HEK293 (cell line): ENCODE measurements at regions not wholly inside any gene's neighbourhood (a gene's known extent, or its start where the extent isn't known, plus 50 kb on each side); places are given as distances from the start of the nearest gene placed in this dataset.

Experiments used
- CTCF ChIA-PET: fragments of 350-600 bp; formaldehyde crosslinking; extraction: SDS; loops from one replicate; lab custom pipeline; 2021; ENCODE audit warnings: antibody characterized with exemption; lab: Yijun Ruan, JAX
- POLR2A ChIA-PET: fragments of 300-600 bp; formaldehyde crosslinking; extraction: SDS; loops from one replicate; lab custom pipeline; 2020; ENCODE audit warnings: antibody characterized with exemption, inconsistent platforms; lab: Yijun Ruan, JAX
- H3K27ac ChIP-seq: fragments of 200-500 bp; sonication (Bioruptor generic); 2 replicates; pipeline ENCODE4 v1.5.1; 2014; ENCODE audit warnings: low read depth, low read length, control low read depth, inconsistent platforms; ENCODE audit errors: extremely low read depth
- H3K36me3 ChIP-seq, 2 experiments: fragments of 200-500 bp in 1 of 2; sonication (Bioruptor generic) in 1 of 2; 1 replicate in 1 of 2; 2 replicates in 1 of 2; pipeline ENCODE4 v1.5.1; 2014 to 2017; ENCODE audit warnings: inconsistent platforms in 2 of 2, low read length in 2 of 2; ENCODE audit not compliant: control insufficient read depth in 2 of 2, insufficient read depth in 1 of 2
- H3K4me1 ChIP-seq: fragments of 200-500 bp; sonication (Bioruptor generic); 2 replicates; pipeline ENCODE4 v1.5.1; 2014; ENCODE audit warnings: mild to moderate bottlenecking, low read length, inconsistent platforms; ENCODE audit not compliant: control insufficient read depth, insufficient read depth
- H3K4me3 ChIP-seq: 2 replicates; pipeline ENCODE4 v1.5.1; 2011; ENCODE audit warnings: low read depth, mild to moderate bottlenecking, control low read depth, low read length, moderate library complexity
- H3K9me3 ChIP-seq: fragments of 200-500 bp; sonication (Bioruptor generic); 2 replicates; pipeline ENCODE4 v1.5.1; 2014; ENCODE audit warnings: low read depth, low read length, inconsistent platforms; ENCODE audit not compliant: control insufficient read depth, insufficient read depth
- ATF2 ChIP-seq: fragments of 450-650 bp; formaldehyde crosslinking; IDR thresholded peaks from 2 replicates; pipeline ENCODE4 v1.5.1; 2016; ENCODE audit warnings: missing biosample characterization, missing genetic modification characterization, low read depth
- HOXD13 ChIP-seq: sonication (generic); formaldehyde crosslinking; IDR thresholded peaks from 2 replicates; pipeline ENCODE4 v1.8.0; 2022; ENCODE audit warnings: missing genetic modification reagents, borderline replicate concordance
- KLF17 ChIP-seq: fragments of 450-650 bp; formaldehyde crosslinking; IDR thresholded peaks from 2 replicates; pipeline ENCODE4 v1.5.1; 2016; ENCODE audit warnings: missing biosample characterization, missing genetic modification characterization
- OVOL3 ChIP-seq: fragments of 450-650 bp; formaldehyde crosslinking; IDR thresholded peaks from 2 replicates; pipeline ENCODE4 v1.5.1; 2016; ENCODE audit warnings: missing biosample characterization, missing genetic modification characterization
- PATZ1 ChIP-seq: fragments of 450-650 bp; formaldehyde crosslinking; IDR thresholded peaks from 2 replicates; pipeline ENCODE4 v1.5.1; 2016; ENCODE audit warnings: missing biosample characterization, missing genetic modification characterization
- PRDM1 ChIP-seq: fragments of 450-650 bp; formaldehyde crosslinking; IDR thresholded peaks from 2 replicates; pipeline ENCODE4; 2016; ENCODE audit warnings: missing biosample characterization, missing genetic modification characterization
- PRDM4 ChIP-seq: fragments of 450-650 bp; formaldehyde crosslinking; IDR thresholded peaks from 2 replicates; pipeline ENCODE4 v1.5.1; 2017; ENCODE audit warnings: missing biosample characterization, missing genetic modification characterization
- SCRT1 ChIP-seq: fragments of 450-650 bp; formaldehyde crosslinking; IDR thresholded peaks from 2 replicates; pipeline ENCODE4 v1.5.1; 2016; ENCODE audit warnings: missing biosample characterization, missing genetic modification characterization, borderline replicate concordance
- SETDB1 ChIP-seq: IDR thresholded peaks from one replicate; pipeline ENCODE4 v1.6.1; 2017; ENCODE audit warnings: mild to moderate bottlenecking, low read length, moderate library complexity, mixed read lengths; ENCODE audit not compliant: insufficient read length
- YY1 ChIP-seq: fragments of 450-650 bp; formaldehyde crosslinking; IDR thresholded peaks from 2 replicates; pipeline ENCODE4 v1.5.1; 2018; ENCODE audit warnings: missing biosample characterization, missing genetic modification characterization
- ZBTB17 ChIP-seq: fragments of 450-650 bp; formaldehyde crosslinking; IDR thresholded peaks from 2 replicates; pipeline ENCODE4 v1.5.1; 2016; ENCODE audit warnings: missing biosample characterization, missing genetic modification characterization
- ZBTB6 ChIP-seq: fragments of 450-650 bp; formaldehyde crosslinking; IDR thresholded peaks from 2 replicates; pipeline ENCODE4 v1.5.1; 2017; ENCODE audit warnings: missing biosample characterization, missing genetic modification characterization
- ZBTB8A ChIP-seq: fragments of 450-650 bp; formaldehyde crosslinking; IDR thresholded peaks from 2 replicates; pipeline ENCODE4 v1.5.1; 2016; ENCODE audit warnings: missing biosample characterization, missing genetic modification characterization
- ZNF274 ChIP-seq, 2 experiments: fragments of 200-500 bp in 1 of 2; fragments of 450-650 bp in 1 of 2; sonication (Bioruptor generic) in 1 of 2; formaldehyde crosslinking in 1 of 2; IDR thresholded peaks; 2 replicates each; pipeline versions ENCODE4 v1.5.1 to v1.6.1; 2014 to 2016; ENCODE audit warnings: borderline replicate concordance in 1 of 2, inconsistent platforms in 1 of 2, low read length in 1 of 2, missing biosample characterization in 1 of 2, missing genetic modification characterization in 1 of 2
- ZNF416 ChIP-seq: fragments of 450-650 bp; formaldehyde crosslinking; IDR thresholded peaks from 2 replicates; pipeline ENCODE4 v1.5.1; 2016; ENCODE audit warnings: missing biosample characterization, missing genetic modification characterization
- ZNF423 ChIP-seq: fragments of 450-650 bp; formaldehyde crosslinking; IDR thresholded peaks from 2 replicates; pipeline ENCODE4 v1.5.1; 2016; ENCODE audit warnings: missing biosample characterization, missing genetic modification characterization
- ZNF518A ChIP-seq: fragments of 450-650 bp; formaldehyde crosslinking; conservative IDR thresholded peaks from 2 replicates; pipeline ENCODE4 v1.5.1; 2016; ENCODE audit warnings: low read depth, missing biosample characterization, missing genetic modification characterization
- ZNF544 ChIP-seq: fragments of 450-650 bp; formaldehyde crosslinking; IDR thresholded peaks from 2 replicates; pipeline ENCODE4 v1.5.0; 2017; ENCODE audit warnings: missing biosample characterization, missing genetic modification characterization
- ZNF654 ChIP-seq: fragments of 450-650 bp; formaldehyde crosslinking; IDR thresholded peaks from 2 replicates; pipeline ENCODE4 v1.5.1; 2016; ENCODE audit warnings: low read depth, missing biosample characterization, missing genetic modification characterization
- ZSCAN18 ChIP-seq: fragments of 450-650 bp; formaldehyde crosslinking; IDR thresholded peaks from 2 replicates; pipeline ENCODE4 v1.5.1; 2016; ENCODE audit warnings: missing biosample characterization, missing genetic modification characterization
- ZXDB ChIP-seq: fragments of 450-650 bp; formaldehyde crosslinking; IDR thresholded peaks from 2 replicates; pipeline ENCODE4 v1.5.1; 2016; ENCODE audit warnings: missing biosample characterization, missing genetic modification characterization

GRCh38 chr3:182133752-182134151 is 422.0 kb downstream of the SOX2 start (continued):
- no peak for TF ChIP-seq PATZ1 (tag by site-specific recombination)
- no peak for TF ChIP-seq ZNF416 (tag by site-specific recombination)
- TF ChIP-seq ZNF518A (tag by site-specific recombination) = no peak
- TF ChIP-seq PRDM1 = no peak
- TF ChIP-seq ZNF654 (tag by site-specific recombination) = no peak
- no peak for TF ChIP-seq ATF2 (tag by site-specific recombination)
- TF ChIP-seq ZXDB (tag by site-specific recombination) = no peak

GRCh38 chr3:182135056-182135455 is 423.3 kb downstream of the SOX2 start:
- ChIA-PET POLR2A (no interaction called here), CTCF (no interaction called here)
- Histone ChIP-seq H3K4me1 (no peaks in the 10 kb centered on the region), H3K36me3 (no peaks in the 10 kb centered on the region), H3K27ac (no peak overlapping the region), H3K4me3 (no peak overlapping the region), H3K9me3 (no peaks in the 10 kb centered on the region)
- no peak for TF ChIP-seq PRDM4 (tag by site-specific recombination)
- TF ChIP-seq KLF17 (tag by site-specific recombination) = no peak
- TF ChIP-seq SETDB1 = no peak
- TF ChIP-seq YY1 = no peak
- TF ChIP-seq ZBTB8A (tag by site-specific recombination) = no peak
- TF ChIP-seq ZBTB17 = no peak
- no peak for TF ChIP-seq ZNF274 (IDR thresholded peaks at IDR 0.05; ENCODE audit: low read length)
- TF ChIP-seq ZNF274 (tag by site-specific recombination; IDR thresholded peaks at IDR 0.05; ENCODE audit: borderline replicate concordance) = no peak
- no peak for TF ChIP-seq ZNF654 (tag by site-specific recombination)
- TF ChIP-seq ZBTB6 (tag by site-specific recombination) = no peak
- no peak for TF ChIP-seq ZSCAN18 (tag by site-specific recombination)
- TF ChIP-seq ZNF544 = no peak
- no peak for TF ChIP-seq ZNF423 (tag by site-specific recombination)
- TF ChIP-seq SCRT1 = no peak
- TF ChIP-seq OVOL3 (tag by site-specific recombination) = no peak
- TF ChIP-seq HOXD13 (CRISPR knock-in tag) = no peak
